ENCODE measurements at regions not wholly inside any gene's neighbourhood (a gene's known extent, or its start where the extent isn't known, plus 50 kb on each side); places are given as distances from the start of the nearest gene placed in this dataset.

GRCh38 chr3:107959550-107960154 lies 131.2 kb downstream of the CD47 start:
- Mint-ChIP-seq H3K4me1 (ENCODE audit: unreplicated experiment) (peaks cover 31% of the 10 kb centered on the region), H3K27me3 (no peaks in the 10 kb centered on the region), H3K36me3 (no peaks in the 10 kb centered on the region), H3K4me3 (no peak overlapping the region), H3K9me3 (peaks cover 13% of the 10 kb centered on the region), H3K27ac (no peak overlapping the region)
- DNase-seq (ENCODE audit: extremely low spot score, unreplicated experiment), result no peak
- no peak for TF ChIP-seq CTCF (conservative IDR thresholded peaks at IDR 0.05)

- Mint-ChIP-seq H3K4me1 (ENCODE audit: unreplicated experiment) (peaks cover 30% of the 10 kb centered on the region), H3K27ac (no peak overlapping the region), H3K4me3 (no peak overlapping the region), H3K9me3 (peaks cover 8% of the 10 kb centered on the region), H3K36me3 (no peaks in the 10 kb centered on the region), H3K27me3 (no peaks in the 10 kb centered on the region)
- TF ChIP-seq CTCF (conservative IDR thresholded peaks at IDR 0.05), result no peak
- no peak for DNase-seq (ENCODE audit: extremely low spot score, unreplicated experiment)
These were observed 132.7 kb downstream of the CD47 start for GRCh38 chr3:107958146-107958545.

- Mint-ChIP-seq H3K36me3 (no peaks in the 10 kb centered on the region), H3K27ac (no peak overlapping the region), H3K4me3 (no peak overlapping the region), H3K9me3 (peaks cover 5% of the 10 kb centered on the region), H3K4me1 (ENCODE audit: unreplicated experiment) (peaks cover 25% of the 10 kb centered on the region), H3K27me3 (no peaks in the 10 kb centered on the region)
- DNase-seq (ENCODE audit: extremely low spot score, unreplicated experiment), result no peak
- TF ChIP-seq CTCF (conservative IDR thresholded peaks at IDR 0.05), result no peak
These were observed 133.6 kb downstream of the CD47 start for GRCh38 chr3:107956991-107957900.

GRCh38 chr3:107954845-107955244 lies 136.0 kb downstream of the CD47 start:
- H3K4me1 Mint-ChIP-seq (ENCODE audit: unreplicated experiment), result peaks cover 23% of the 10 kb centered on the region
- no peak overlapping the region for H3K27ac Mint-ChIP-seq

GRCh38 chr3:107953722-107954121 lies 137.1 kb downstream of the CD47 start:
- Mint-ChIP-seq H3K36me3 (no peaks in the 10 kb centered on the region), H3K27me3 (no peaks in the 10 kb centered on the region), H3K4me1 (ENCODE audit: unreplicated experiment) (peaks cover 20% of the 10 kb centered on the region), H3K4me3 (no peak overlapping the region), H3K27ac (no peak overlapping the region), H3K9me3 (no peaks in the 10 kb centered on the region)
- no peak for TF ChIP-seq CTCF (conservative IDR thresholded peaks at IDR 0.05)
- no peak for DNase-seq (ENCODE audit: extremely low spot score, unreplicated experiment)

More at GRCh38 chr3:107954845-107955244, 136.0 kb downstream of the CD47 start:
- H3K27me3 Mint-ChIP-seq, result no peaks in the 10 kb centered on the region
- H3K4me3 Mint-ChIP-seq, result no peak overlapping the region
- H3K36me3 Mint-ChIP-seq, result no peaks in the 10 kb centered on the region
- H3K9me3 Mint-ChIP-seq, result no peaks in the 10 kb centered on the region
- no peak for DNase-seq (ENCODE audit: extremely low spot score, unreplicated experiment)
- TF ChIP-seq CTCF (conservative IDR thresholded peaks at IDR 0.05), result no peak
